Activated CD4-positive, alpha-beta T cell treated with anti-CD3 and anti-CD28 coated beads for 36 hours (primary cell): ENCODE measurements at regions not wholly inside any gene's neighbourhood (a gene's known extent, or its start where the extent isn't known, plus 50 kb on each side); places are given as distances from the start of the nearest gene placed in this dataset.

ENCODE experiments used
- ATAC-seq: fragments of 200-7000 bp; cut with Tn5 transposase; one replicate; pipeline ENCODE4 v1.10.0; 2021; ENCODE audit warnings: mild to moderate bottlenecking, moderate library complexity
- CTCF ChIA-PET: fragments of 350-600 bp; sonication (Branson Sonifier 250); formaldehyde crosslinking; loops from one replicate; lab custom pipeline; 2021; ENCODE audit warnings: antibody characterized with exemption; lab: Charles Lee
- POLR2A ChIA-PET: fragments of 350-600 bp; sonication (Branson Sonifier 250); formaldehyde crosslinking; loops from one replicate; lab custom pipeline; 2021; ENCODE audit warnings: antibody characterized with exemption, inconsistent platforms; lab: Charles Lee
- DNase-seq: peaks from one replicate; pipeline ENCODE4 v3.0.0-alpha.2; 2020
- H3K27ac Mint-ChIP-seq: one replicate; pipeline ENCODE4 v1.8.0; 2021; ENCODE audit warnings: mixed read lengths
- H3K27me3 Mint-ChIP-seq: one replicate; pipeline ENCODE4 v1.8.0; 2021; ENCODE audit warnings: mixed read lengths
- H3K36me3 Mint-ChIP-seq: one replicate; pipeline ENCODE4 v1.8.0; 2021; ENCODE audit warnings: low read depth, mixed read lengths
- H3K4me1 Mint-ChIP-seq: one replicate; pipeline ENCODE4 v1.8.0; 2021; ENCODE audit warnings: mixed read lengths
- H3K4me3 Mint-ChIP-seq: one replicate; pipeline ENCODE4 v1.8.0; 2021; ENCODE audit warnings: mild to moderate bottlenecking, moderate library complexity, mixed read lengths
- H3K9me3 Mint-ChIP-seq: one replicate; pipeline ENCODE4 v1.8.0; 2021; ENCODE audit warnings: low read depth, mixed read lengths
- intact Hi-C, 2 experiments: fragments of 100-400 bp; cut with DNase I in 1 of 2; cut with micrococcal nuclease in 1 of 2; formaldehyde crosslinking; loops; one replicate each; pipeline versions ENCODE4 v1.14.2 to v1.15.1; 2022 to 2024; cut with DNase I, micrococcal nuclease

GRCh38 chr3:24911076-24911475 lies 416.4 kb upstream of the THRB start:
- H3K36me3 Mint-ChIP-seq = no peaks in the 10 kb centered on the region
- intact Hi-C loops = no loop called here
- ChIA-PET CTCF (no interaction called here), POLR2A (interaction anchor here (0.6 kb wide), 1 partner anchor 1061 kb away, joined by 3 read pairs; no protein-coding TSS in a partner anchor)
- ATAC-seq (no peak), DNase-seq (no peak)
- H3K9me3 Mint-ChIP-seq = no peaks in the 10 kb centered on the region
- no peak overlapping the region for H3K27ac Mint-ChIP-seq
- no peaks in the 10 kb centered on the region for H3K4me1 Mint-ChIP-seq
- H3K27me3 Mint-ChIP-seq = peaks cover 1% of the 10 kb centered on the region
- no peak overlapping the region for H3K4me3 Mint-ChIP-seq

DNA sequence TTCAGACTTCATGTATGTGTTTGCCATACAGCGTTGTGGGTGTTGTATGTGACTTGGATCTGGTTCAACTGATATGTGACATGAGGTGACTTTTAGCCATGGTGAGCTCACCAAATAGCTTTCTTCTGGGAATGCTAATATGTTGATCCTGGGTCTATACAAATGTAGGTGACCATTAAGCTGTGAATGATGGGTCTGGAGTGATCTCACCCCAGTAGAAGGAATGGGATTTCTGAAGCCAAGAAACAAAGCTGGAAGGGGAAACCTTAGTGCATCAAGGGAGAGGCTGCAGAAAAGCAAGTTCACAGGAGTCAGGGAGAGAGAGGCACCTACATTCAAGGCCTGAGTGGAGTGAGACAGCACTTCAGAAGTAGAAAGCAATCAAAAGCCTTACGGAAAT lies 421.0 kb upstream of the THRB start:
- Mint-ChIP-seq H3K27me3 (peaks cover 1% of the 10 kb centered on the region), H3K4me3 (no peak overlapping the region), H3K9me3 (no peaks in the 10 kb centered on the region), H3K36me3 (no peaks in the 10 kb centered on the region), H3K4me1 (no peaks in the 10 kb centered on the region), H3K27ac (no peak overlapping the region)
- ChIA-PET POLR2A (no interaction called here), CTCF (no interaction called here)
- DNase-seq (no peak), ATAC-seq (no peak)
- intact Hi-C loops = no loop called here

- intact Hi-C loops = no loop called here
- ChIA-PET CTCF (no interaction called here), POLR2A (no interaction called here)
- no peak overlapping the region for H3K4me3 Mint-ChIP-seq
- no peak overlapping the region for H3K27ac Mint-ChIP-seq
- peaks cover 1% of the 10 kb centered on the region for H3K27me3 Mint-ChIP-seq
- no peaks in the 10 kb centered on the region for H3K4me1 Mint-ChIP-seq
- ATAC-seq (no peak), DNase-seq (no peak)
- no peaks in the 10 kb centered on the region for H3K9me3 Mint-ChIP-seq
- no peaks in the 10 kb centered on the region for H3K36me3 Mint-ChIP-seq
Observed at GRCh38 chr3:24917908-24918307, 423.3 kb upstream of the THRB start.

GRCh38 chr3:24923570-24923969 lies 428.9 kb upstream of the THRB start:
- H3K36me3 Mint-ChIP-seq = no peaks in the 10 kb centered on the region
- CTCF ChIA-PET = no interaction called here

GRCh38 chr3:24929521-24929920 lies 434.9 kb upstream of the THRB start:
- Mint-ChIP-seq H3K4me3 (no peak overlapping the region), H3K9me3 (no peaks in the 10 kb centered on the region), H3K4me1 (no peaks in the 10 kb centered on the region), H3K27me3 (no peaks in the 10 kb centered on the region), H3K36me3 (no peaks in the 10 kb centered on the region), H3K27ac (no peak overlapping the region)
- no peak for DNase-seq
- CTCF ChIA-PET = no interaction called here
- ATAC-seq = no peak
- intact Hi-C loops = no loop called here
- POLR2A ChIA-PET = no interaction called here

More at GRCh38 chr3:24923570-24923969, 428.9 kb upstream of the THRB start:
- H3K27ac Mint-ChIP-seq = no peak overlapping the region
- intact Hi-C loops = no loop called here
- POLR2A ChIA-PET = no interaction called here
- no peak for ATAC-seq
- no peaks in the 10 kb centered on the region for H3K27me3 Mint-ChIP-seq
- no peak for DNase-seq
- no peak overlapping the region for H3K4me3 Mint-ChIP-seq
- no peaks in the 10 kb centered on the region for H3K9me3 Mint-ChIP-seq
- H3K4me1 Mint-ChIP-seq = no peaks in the 10 kb centered on the region

GRCh38 chr3:24933401-24933800 lies 438.8 kb upstream of the THRB start:
- ChIA-PET POLR2A (no interaction called here), CTCF (no interaction called here)
- no peaks in the 10 kb centered on the region for H3K4me1 Mint-ChIP-seq
- no peak overlapping the region for H3K27ac Mint-ChIP-seq
- no peaks in the 10 kb centered on the region for H3K27me3 Mint-ChIP-seq
- H3K9me3 Mint-ChIP-seq = no peaks in the 10 kb centered on the region
- intact Hi-C loops = no loop called here
- no peak for DNase-seq
- no peak overlapping the region for H3K4me3 Mint-ChIP-seq
- no peaks in the 10 kb centered on the region for H3K36me3 Mint-ChIP-seq
- no peak for ATAC-seq

GRCh38 chr3:24936574-24936973 lies 441.9 kb upstream of the THRB start:
- Mint-ChIP-seq H3K9me3 (no peaks in the 10 kb centered on the region), H3K36me3 (no peaks in the 10 kb centered on the region), H3K27ac (no peak overlapping the region), H3K4me1 (no peaks in the 10 kb centered on the region), H3K4me3 (no peak overlapping the region), H3K27me3 (no peaks in the 10 kb centered on the region)
- CTCF ChIA-PET = no interaction called here
- DNase-seq (no peak), ATAC-seq (no peak)
- intact Hi-C loops = no loop called here
- POLR2A ChIA-PET = no interaction called here

GRCh38 chr3:24937228-24937627 lies 442.6 kb upstream of the THRB start:
- ChIA-PET POLR2A (no interaction called here), CTCF (no interaction called here)
- no peaks in the 10 kb centered on the region for H3K4me1 Mint-ChIP-seq
- no peaks in the 10 kb centered on the region for H3K9me3 Mint-ChIP-seq
- no peak for DNase-seq
- H3K27me3 Mint-ChIP-seq = no peaks in the 10 kb centered on the region
- no peak overlapping the region for H3K4me3 Mint-ChIP-seq
- H3K27ac Mint-ChIP-seq = no peak overlapping the region
- no peaks in the 10 kb centered on the region for H3K36me3 Mint-ChIP-seq
- intact Hi-C loops = no loop called here
- ATAC-seq = no peak

DNA sequence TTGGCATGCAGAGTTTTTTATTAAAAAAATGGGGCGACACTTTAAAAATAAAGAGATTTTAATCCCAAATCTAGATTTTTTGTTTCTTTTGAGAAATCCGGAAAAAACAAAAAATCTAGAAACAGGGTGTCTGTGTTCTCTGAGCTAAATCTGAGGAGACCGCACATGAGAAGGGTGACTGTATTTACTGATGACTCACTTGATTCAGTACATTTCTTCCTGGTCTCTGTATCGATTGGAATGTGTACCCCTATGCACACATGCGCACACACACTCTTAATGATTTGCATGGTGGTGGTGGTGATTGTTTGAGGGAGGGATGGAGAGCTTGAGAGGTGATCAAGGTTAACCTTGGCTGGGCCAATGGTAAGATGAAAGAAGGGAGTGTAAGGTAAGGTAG lies 443.1 kb upstream of the THRB start:
- H3K36me3 Mint-ChIP-seq = no peaks in the 10 kb centered on the region
- ChIA-PET POLR2A (no interaction called here), CTCF (no interaction called here)
- H3K4me3 Mint-ChIP-seq = no peak overlapping the region
- no peaks in the 10 kb centered on the region for H3K4me1 Mint-ChIP-seq
- intact Hi-C loops = no loop called here
- H3K27ac Mint-ChIP-seq = no peak overlapping the region
- DNase-seq (no peak), ATAC-seq (no peak)
- H3K27me3 Mint-ChIP-seq = no peaks in the 10 kb centered on the region
- no peaks in the 10 kb centered on the region for H3K9me3 Mint-ChIP-seq

DNA sequence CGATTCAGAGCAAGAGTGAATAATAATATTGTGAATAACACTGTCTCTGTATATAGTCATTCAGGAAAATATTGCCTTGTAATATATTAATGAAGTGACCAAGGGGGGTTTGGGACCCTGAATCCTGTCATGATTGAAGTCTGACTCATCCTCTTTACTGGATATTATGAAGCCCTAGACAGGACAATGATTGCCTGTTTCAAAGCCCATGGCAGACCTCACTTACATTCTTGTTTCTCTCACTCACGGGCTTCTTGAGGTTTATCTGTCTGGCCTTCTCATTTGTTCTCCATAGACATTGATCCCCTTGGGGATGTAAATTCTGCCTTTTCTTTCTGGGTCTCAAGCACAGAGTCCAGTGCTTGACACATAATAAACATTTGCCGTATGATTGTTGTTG lies 449.3 kb upstream of the THRB start:
- ChIA-PET POLR2A (no interaction called here), CTCF (no interaction called here)
- no peak for DNase-seq
- H3K27ac Mint-ChIP-seq = no peak overlapping the region
- H3K4me1 Mint-ChIP-seq = no peaks in the 10 kb centered on the region
- peaks cover 2% of the 10 kb centered on the region for H3K9me3 Mint-ChIP-seq
- no peaks in the 10 kb centered on the region for H3K36me3 Mint-ChIP-seq
- intact Hi-C loops = no loop called here
- no peaks in the 10 kb centered on the region for H3K27me3 Mint-ChIP-seq
- ATAC-seq = no peak
- H3K4me3 Mint-ChIP-seq = no peak overlapping the region

- ChIA-PET POLR2A (no interaction called here), CTCF (no interaction called here)
- Mint-ChIP-seq H3K36me3 (no peaks in the 10 kb centered on the region), H3K27ac (no peak overlapping the region), H3K4me1 (no peaks in the 10 kb centered on the region), H3K27me3 (no peaks in the 10 kb centered on the region), H3K9me3 (peaks cover 2% of the 10 kb centered on the region), H3K4me3 (no peak overlapping the region)
- ATAC-seq = no peak
- no peak for DNase-seq
- intact Hi-C loops = no loop called here
Observed at GRCh38 chr3:24944805-24945520, 450.3 kb upstream of the THRB start.

GRCh38 chr3:24945563-24945962 lies 450.9 kb upstream of the THRB start:
- intact Hi-C loops = no loop called here
- no peak for DNase-seq
- Mint-ChIP-seq H3K9me3 (peaks cover 2% of the 10 kb centered on the region), H3K36me3 (no peaks in the 10 kb centered on the region), H3K4me3 (no peak overlapping the region), H3K27ac (no peak overlapping the region), H3K4me1 (no peaks in the 10 kb centered on the region), H3K27me3 (no peaks in the 10 kb centered on the region)
- ChIA-PET POLR2A (no interaction called here), CTCF (no interaction called here)
- no peak for ATAC-seq
